IPS DF 6.9 (cell line): ENCODE measurements at regions not wholly inside any gene's neighbourhood (a gene's known extent, or its start where the extent isn't known, plus 50 kb on each side); places are given as distances from the start of the nearest gene placed in this dataset.
"Not testable (repeated sequence)": the region's sequence is repeated elsewhere in the genome, so short reads cannot be mapped to it uniquely, and the experiment has no call there.

Experiments used
- DNase-seq: peaks from one replicate; pipeline ENCODE4 v3.0.0-alpha.2; 2013; ENCODE audit warnings: low read depth, low spot score
- H3K27ac ChIP-seq: one replicate; pipeline ENCODE4 v1.5.1; 2013; ENCODE audit warnings: low read length, control low read depth
- H3K27me3 ChIP-seq: 2 replicates; pipeline ENCODE4 v1.6.1; 2013; ENCODE audit warnings: mild to moderate bottlenecking, low read length; ENCODE audit not compliant: control insufficient read depth, insufficient read depth
- H3K36me3 ChIP-seq: 2 replicates; pipeline ENCODE4 v1.6.1; 2013; ENCODE audit warnings: low read length; ENCODE audit not compliant: control insufficient read depth, insufficient read depth
- H3K4me1 ChIP-seq: 2 replicates; pipeline ENCODE4 v1.6.1; 2013; ENCODE audit warnings: low read length; ENCODE audit not compliant: control insufficient read depth, insufficient read depth
- H3K4me3 ChIP-seq: 2 replicates; pipeline ENCODE4 v1.5.1; 2013; ENCODE audit warnings: mild to moderate bottlenecking, low read length
- H3K9me3 ChIP-seq: 2 replicates; pipeline ENCODE4 v1.6.1; 2013; ENCODE audit warnings: low read length, inconsistent platforms; ENCODE audit not compliant: control insufficient read depth, insufficient read depth
- WGBS: extraction: QIAGEN DNeasy Blood & Tissue Kit; methylation state at CpG from one replicate; pipeline ENCODE4 v1.1.7; 2013; ENCODE audit warnings: mixed read lengths, missing lambda C conversion rate; ENCODE audit not compliant: insufficient read length, insufficient coverage; 5-methylcytosine and 5-hydroxymethylcytosine counted together

DNA sequence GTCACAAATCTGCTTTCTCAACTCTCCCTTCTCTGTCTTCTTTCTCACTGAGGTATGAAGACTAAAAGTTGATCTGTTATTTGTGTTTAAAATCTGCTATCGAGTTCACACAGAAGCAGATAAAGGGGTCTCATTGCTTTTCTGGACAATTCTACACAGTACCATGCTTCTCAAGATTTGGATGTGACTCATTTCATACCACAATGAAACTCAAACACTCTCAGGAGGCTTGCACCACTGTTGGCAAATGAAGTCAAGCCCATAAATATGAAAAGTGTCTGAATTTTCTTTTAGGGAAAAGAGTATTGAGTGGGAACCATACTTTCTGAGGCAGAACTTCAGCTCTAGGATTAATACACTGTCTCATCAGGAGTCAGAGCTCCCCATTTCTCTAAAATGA lies 274.6 kb upstream of the CYRIA start:
- no peak overlapping the region for H3K27ac ChIP-seq
- WGBS = no CpG with 5 or more reads among the region's 1 CpG
- no peak overlapping the region for H3K4me3 ChIP-seq
- no peaks in the 10 kb centered on the region for H3K36me3 ChIP-seq
- H3K9me3 ChIP-seq = no peaks in the 10 kb centered on the region
- no peaks in the 10 kb centered on the region for H3K4me1 ChIP-seq
- DNase-seq = no peak
- no peaks in the 10 kb centered on the region for H3K27me3 ChIP-seq

DNA sequence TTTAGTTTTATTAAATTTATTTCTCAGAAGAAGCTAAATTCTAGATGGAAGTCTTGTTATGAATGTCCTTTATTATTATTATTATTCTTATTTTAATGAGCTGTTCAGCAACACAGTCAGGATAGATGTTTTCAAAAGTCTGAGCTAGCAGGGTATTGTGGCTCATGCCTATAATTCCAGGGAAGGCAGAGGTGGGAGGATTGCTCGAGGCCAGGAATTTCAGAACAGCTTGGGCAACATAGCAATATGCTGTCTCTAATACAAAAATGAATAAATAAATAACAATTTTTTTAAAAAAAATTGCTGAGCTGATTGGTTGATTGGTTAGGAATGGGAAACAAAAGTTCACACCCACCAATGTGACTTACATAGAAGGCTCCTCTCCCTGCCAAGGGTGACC lies 274.1 kb upstream of the CYRIA start:
- H3K9me3 ChIP-seq = no peaks in the 10 kb centered on the region
- no peak for DNase-seq
- WGBS = no CpG with 5 or more reads among the region's 1 CpG
- H3K27ac ChIP-seq = no peak overlapping the region
- no peaks in the 10 kb centered on the region for H3K4me1 ChIP-seq
- H3K36me3 ChIP-seq = no peaks in the 10 kb centered on the region
- no peak overlapping the region for H3K4me3 ChIP-seq
- H3K27me3 ChIP-seq = no peaks in the 10 kb centered on the region

GRCh38 chr2:16933355-16933754 lies 267.7 kb upstream of the CYRIA start:
- Histone ChIP-seq H3K4me1 (no peaks in the 10 kb centered on the region), H3K9me3 (no peaks in the 10 kb centered on the region), H3K27ac (no peak overlapping the region), H3K27me3 (no peaks in the 10 kb centered on the region), H3K36me3 (no peaks in the 10 kb centered on the region), H3K4me3 (no peak overlapping the region)
- no peak for DNase-seq
- WGBS = no CpG with 5 or more reads among the region's 4 CpGs

DNA sequence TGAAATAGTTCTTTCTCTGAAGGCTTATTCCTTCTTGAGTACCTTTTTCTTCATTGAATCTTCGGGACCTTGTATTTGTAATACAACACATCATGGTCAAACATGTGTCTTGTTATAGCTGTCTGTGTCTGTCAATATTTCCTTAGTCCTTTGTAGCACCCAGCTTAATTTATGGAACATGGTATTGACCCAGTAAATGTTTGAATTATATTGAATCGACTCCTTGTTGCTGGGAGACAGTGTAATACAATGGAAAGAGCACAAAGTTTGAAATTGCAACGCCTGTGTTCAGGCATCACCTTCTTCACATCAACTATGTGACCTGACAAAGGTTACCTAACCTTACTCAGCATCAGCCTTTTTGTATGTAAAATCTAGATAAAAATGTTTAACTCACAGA lies 267.2 kb upstream of the CYRIA start:
- no CpG with 5 or more reads among the region's 3 CpGs for WGBS
- Histone ChIP-seq H3K9me3 (no peaks in the 10 kb centered on the region), H3K36me3 (no peaks in the 10 kb centered on the region), H3K4me1 (no peaks in the 10 kb centered on the region), H3K27me3 (no peaks in the 10 kb centered on the region), H3K27ac (no peak overlapping the region), H3K4me3 (no peak overlapping the region)
- DNase-seq = no peak

DNA sequence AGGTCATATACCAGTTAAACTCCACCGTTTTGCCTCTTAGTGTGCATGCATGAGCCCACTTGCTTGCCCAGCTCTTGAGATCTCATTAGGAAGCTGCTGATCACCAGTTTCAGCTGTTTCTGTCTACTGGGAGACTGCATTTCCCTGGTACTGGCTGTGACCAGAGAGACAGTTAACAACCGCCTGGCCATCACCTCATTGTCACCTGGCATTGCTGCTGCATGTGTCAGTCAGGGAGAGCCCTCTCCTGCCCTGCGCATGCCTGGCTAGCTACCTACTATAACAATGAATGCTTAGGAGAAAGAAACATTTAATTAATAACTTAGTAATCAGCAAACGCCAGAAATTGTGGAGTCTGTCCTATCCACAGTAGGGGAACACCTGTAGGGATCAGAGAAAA lies 265.8 kb upstream of the CYRIA start:
- no peak overlapping the region for H3K27ac ChIP-seq
- H3K36me3 ChIP-seq = no peaks in the 10 kb centered on the region
- no peak for DNase-seq
- no CpG with 5 or more reads among the region's 4 CpGs for WGBS
- no peaks in the 10 kb centered on the region for H3K9me3 ChIP-seq
- no peaks in the 10 kb centered on the region for H3K27me3 ChIP-seq
- H3K4me1 ChIP-seq = no peaks in the 10 kb centered on the region
- H3K4me3 ChIP-seq = no peak overlapping the region

GRCh38 chr2:16927398-16927797 lies 261.8 kb upstream of the CYRIA start:
- Histone ChIP-seq H3K27me3 (no peaks in the 10 kb centered on the region), H3K4me3 (no peak overlapping the region), H3K36me3 (no peaks in the 10 kb centered on the region), H3K9me3 (no peaks in the 10 kb centered on the region), H3K27ac (no peak overlapping the region), H3K4me1 (no peaks in the 10 kb centered on the region)
- DNase-seq = no peak
- no CpG with 5 or more reads among the region's 1 CpG for WGBS

GRCh38 chr2:16925145-16925544 lies 259.5 kb upstream of the CYRIA start:
- Histone ChIP-seq H3K9me3 (no peaks in the 10 kb centered on the region), H3K4me1 (no peaks in the 10 kb centered on the region), H3K27me3 (no peaks in the 10 kb centered on the region), H3K36me3 (no peaks in the 10 kb centered on the region), H3K27ac (no peak overlapping the region), H3K4me3 (no peak overlapping the region)
- no peak for DNase-seq
- no CpG with 5 or more reads among the region's 2 CpGs for WGBS

GRCh38 chr2:16915341-16915755 lies 249.7 kb upstream of the CYRIA start:
- H3K4me1 ChIP-seq, DNase-seq, H3K36me3 ChIP-seq, H3K27me3 ChIP-seq, H3K27ac ChIP-seq, H3K9me3 ChIP-seq, H3K4me3 ChIP-seq: not testable (repeated sequence)
- WGBS = no CpG with 5 or more reads among the region's 3 CpGs

- no CpG with 5 or more reads among the region's 3 CpGs for WGBS
- no peak overlapping the region for H3K27ac ChIP-seq
- no peaks in the 10 kb centered on the region for H3K36me3 ChIP-seq
- H3K4me1 ChIP-seq = no peaks in the 10 kb centered on the region
- DNase-seq = no peak
- H3K4me3 ChIP-seq = no peak overlapping the region
- no peaks in the 10 kb centered on the region for H3K27me3 ChIP-seq
- H3K9me3 ChIP-seq = no peaks in the 10 kb centered on the region
These were observed 246.1 kb upstream of the CYRIA start for GRCh38 chr2:16911746-16912145.

DNA sequence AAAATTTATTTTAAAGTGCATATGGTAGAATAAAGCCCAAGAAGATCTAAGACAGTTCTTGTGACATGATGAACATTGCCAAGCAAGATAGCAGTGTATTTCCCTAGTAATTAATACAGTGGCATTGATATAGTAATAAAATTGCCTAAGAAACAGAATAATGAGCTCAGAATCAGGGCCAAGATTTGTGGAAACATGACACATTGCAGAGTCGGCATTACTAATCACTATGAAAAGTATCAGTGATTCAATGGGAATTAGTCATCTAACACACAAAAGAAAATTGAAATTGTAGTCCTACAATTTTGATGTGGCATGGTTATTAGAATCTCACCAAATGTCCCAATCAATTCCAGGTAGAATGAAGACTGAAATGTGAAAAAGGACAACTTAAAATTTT lies 243.0 kb upstream of the CYRIA start:
- no peak overlapping the region for H3K27ac ChIP-seq
- no peaks in the 10 kb centered on the region for H3K9me3 ChIP-seq
- no peaks in the 10 kb centered on the region for H3K27me3 ChIP-seq
- no peak for DNase-seq
- H3K36me3 ChIP-seq = no peaks in the 10 kb centered on the region
- no peaks in the 10 kb centered on the region for H3K4me1 ChIP-seq
- WGBS = no CpG with 5 or more reads among the region's 1 CpG
- no peak overlapping the region for H3K4me3 ChIP-seq

DNA sequence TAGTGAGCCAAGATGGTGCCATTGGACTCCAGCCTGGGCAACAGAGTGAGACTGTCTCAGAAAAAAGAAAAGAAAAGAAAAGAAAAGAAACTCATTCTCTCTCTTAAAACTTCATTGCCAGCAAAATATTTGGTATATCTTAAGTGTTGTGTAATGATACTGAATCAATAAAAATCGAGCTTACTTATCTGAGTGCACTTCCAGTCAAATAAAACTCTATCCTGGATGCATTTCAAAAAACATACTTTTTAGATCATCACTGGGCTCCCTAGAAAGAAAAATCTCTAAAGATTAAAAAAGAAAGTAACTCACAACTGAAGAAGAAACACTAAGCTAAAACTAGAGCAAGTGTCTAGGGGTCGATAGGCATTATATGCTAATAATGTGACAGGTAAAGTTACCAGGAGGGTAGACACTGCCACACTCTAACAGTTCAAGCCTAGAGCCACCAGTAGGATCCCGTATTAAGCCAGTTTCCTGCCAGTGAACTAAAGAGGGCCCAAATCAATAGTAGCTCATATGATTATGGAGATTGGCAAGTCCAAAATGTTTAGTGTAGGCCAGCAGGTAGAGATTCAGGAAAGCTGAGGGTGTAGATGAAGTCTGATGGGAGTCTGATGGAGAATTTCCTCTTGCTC lies 242.1 kb upstream of the CYRIA start:
- no peaks in the 10 kb centered on the region for H3K9me3 ChIP-seq
- no peaks in the 10 kb centered on the region for H3K27me3 ChIP-seq
- no peaks in the 10 kb centered on the region for H3K36me3 ChIP-seq
- H3K4me3 ChIP-seq = no peak overlapping the region
- WGBS = no CpG with 5 or more reads among the region's 3 CpGs
- no peaks in the 10 kb centered on the region for H3K4me1 ChIP-seq
- no peak overlapping the region for H3K27ac ChIP-seq
- no peak for DNase-seq
